WTC11 (cell line): ENCODE measurements at regions not wholly inside any gene's neighbourhood (a gene's known extent, or its start where the extent isn't known, plus 50 kb on each side); places are given as distances from the start of the nearest gene placed in this dataset.

Experiments
- NR3C1 ChIP-seq: sonication (generic); formaldehyde crosslinking; conservative IDR thresholded peaks from 2 replicates; pipeline ENCODE4 v1.8.1; 2023; ENCODE audit warnings: low read depth, mild to moderate bottlenecking, missing genetic modification reagents
- SP1 ChIP-seq: sonication (generic); formaldehyde crosslinking; conservative IDR thresholded peaks from 2 replicates; pipeline ENCODE4 v1.8.1; 2022; ENCODE audit warnings: missing genetic modification reagents
- ZNF121 ChIP-seq: sonication (generic); formaldehyde crosslinking; IDR thresholded peaks from 2 replicates; pipeline ENCODE4 v1.8.0; 2023; ENCODE audit warnings: missing genetic modification reagents
- TF ChIP-seq, protein P1 (sequence below): fragments of 250-450 bp; sonication (Bioruptor Pico); IDR thresholded peaks from 2 replicates; pipeline ENCODE4 v1.9.0; 2021; ENCODE audit warnings: moderate library complexity, mild to moderate bottlenecking, inconsistent platforms, borderline replicate concordance
- TF ChIP-seq, protein P2 (sequence below): sonication (generic); formaldehyde crosslinking; IDR thresholded peaks from 2 replicates; pipeline ENCODE4 v1.8.1; 2023; ENCODE audit warnings: mild to moderate bottlenecking, missing genetic modification reagents, moderate library complexity
- TF ChIP-seq, protein P3 (sequence below): fragments of 200-600 bp; IDR thresholded peaks from 2 replicates; pipeline ENCODE4 v1.8.0; 2022; ENCODE audit warnings: antibody characterized with exemption
- TF ChIP-seq, protein P4 (sequence below): sonication (generic); formaldehyde crosslinking; IDR thresholded peaks from 2 replicates; pipeline ENCODE4 v1.8.1; 2022; ENCODE audit warnings: mild to moderate bottlenecking, moderate library complexity, missing genetic modification reagents
- TF ChIP-seq, protein P5 (sequence below): fragments of 250-450 bp; sonication (Bioruptor Pico); IDR thresholded peaks from 2 replicates; pipeline ENCODE4 v1.9.0; 2021; ENCODE audit warnings: mild to moderate bottlenecking, borderline replicate concordance
- TF ChIP-seq, protein P6 (sequence below): sonication (generic); formaldehyde crosslinking; IDR thresholded peaks from 2 replicates; pipeline ENCODE4 v1.8.1; 2022; ENCODE audit warnings: low read depth, missing genetic modification reagents, borderline replicate concordance

DNA sequence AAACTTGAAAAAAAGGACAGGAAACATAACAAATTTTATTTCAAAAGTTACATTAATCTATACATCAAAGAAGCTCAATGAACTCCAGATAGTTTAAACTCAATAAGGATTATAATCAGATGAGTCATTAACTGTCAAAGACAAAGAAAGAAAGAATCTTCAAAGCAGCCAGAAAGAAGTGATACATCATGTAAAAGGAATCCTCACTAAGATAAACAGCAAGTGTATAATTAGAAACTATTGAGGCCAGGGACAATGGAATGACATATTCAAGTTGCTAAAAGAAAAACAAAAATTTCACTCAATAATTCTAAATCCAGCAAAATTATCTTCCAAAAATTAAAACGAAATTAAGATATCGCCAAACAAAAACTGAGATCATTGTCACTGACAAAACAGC is 161.6 kb upstream of the NWD2 start:
- TF ChIP-seq ZNF121 (no peak), SP1 (CRISPR knock-in tag) (no peak), NR3C1 (CRISPR knock-in tag) (no peak)
- TF ChIP-seq, protein P1, sequence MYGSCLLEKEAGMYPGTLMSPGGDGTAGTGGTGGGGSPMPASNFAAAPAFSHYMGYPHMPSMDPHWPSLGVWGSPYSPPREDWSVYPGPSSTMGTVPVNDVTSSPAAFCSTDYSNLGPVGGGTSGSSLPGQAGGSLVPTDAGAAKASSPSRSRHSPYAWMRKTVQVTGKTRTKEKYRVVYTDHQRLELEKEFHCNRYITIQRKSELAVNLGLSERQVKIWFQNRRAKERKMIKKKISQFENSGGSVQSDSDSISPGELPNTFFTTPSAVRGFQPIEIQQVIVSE (CRISPR knock-in tag): no peak
- TF ChIP-seq, protein P2, sequence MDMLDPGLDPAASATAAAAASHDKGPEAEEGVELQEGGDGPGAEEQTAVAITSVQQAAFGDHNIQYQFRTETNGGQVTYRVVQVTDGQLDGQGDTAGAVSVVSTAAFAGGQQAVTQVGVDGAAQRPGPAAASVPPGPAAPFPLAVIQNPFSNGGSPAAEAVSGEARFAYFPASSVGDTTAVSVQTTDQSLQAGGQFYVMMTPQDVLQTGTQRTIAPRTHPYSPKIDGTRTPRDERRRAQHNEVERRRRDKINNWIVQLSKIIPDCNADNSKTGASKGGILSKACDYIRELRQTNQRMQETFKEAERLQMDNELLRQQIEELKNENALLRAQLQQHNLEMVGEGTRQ (CRISPR knock-in tag): no peak
- TF ChIP-seq, protein P3, sequence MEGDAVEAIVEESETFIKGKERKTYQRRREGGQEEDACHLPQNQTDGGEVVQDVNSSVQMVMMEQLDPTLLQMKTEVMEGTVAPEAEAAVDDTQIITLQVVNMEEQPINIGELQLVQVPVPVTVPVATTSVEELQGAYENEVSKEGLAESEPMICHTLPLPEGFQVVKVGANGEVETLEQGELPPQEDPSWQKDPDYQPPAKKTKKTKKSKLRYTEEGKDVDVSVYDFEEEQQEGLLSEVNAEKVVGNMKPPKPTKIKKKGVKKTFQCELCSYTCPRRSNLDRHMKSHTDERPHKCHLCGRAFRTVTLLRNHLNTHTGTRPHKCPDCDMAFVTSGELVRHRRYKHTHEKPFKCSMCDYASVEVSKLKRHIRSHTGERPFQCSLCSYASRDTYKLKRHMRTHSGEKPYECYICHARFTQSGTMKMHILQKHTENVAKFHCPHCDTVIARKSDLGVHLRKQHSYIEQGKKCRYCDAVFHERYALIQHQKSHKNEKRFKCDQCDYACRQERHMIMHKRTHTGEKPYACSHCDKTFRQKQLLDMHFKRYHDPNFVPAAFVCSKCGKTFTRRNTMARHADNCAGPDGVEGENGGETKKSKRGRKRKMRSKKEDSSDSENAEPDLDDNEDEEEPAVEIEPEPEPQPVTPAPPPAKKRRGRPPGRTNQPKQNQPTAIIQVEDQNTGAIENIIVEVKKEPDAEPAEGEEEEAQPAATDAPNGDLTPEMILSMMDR: no peak
- TF ChIP-seq, protein P4, sequence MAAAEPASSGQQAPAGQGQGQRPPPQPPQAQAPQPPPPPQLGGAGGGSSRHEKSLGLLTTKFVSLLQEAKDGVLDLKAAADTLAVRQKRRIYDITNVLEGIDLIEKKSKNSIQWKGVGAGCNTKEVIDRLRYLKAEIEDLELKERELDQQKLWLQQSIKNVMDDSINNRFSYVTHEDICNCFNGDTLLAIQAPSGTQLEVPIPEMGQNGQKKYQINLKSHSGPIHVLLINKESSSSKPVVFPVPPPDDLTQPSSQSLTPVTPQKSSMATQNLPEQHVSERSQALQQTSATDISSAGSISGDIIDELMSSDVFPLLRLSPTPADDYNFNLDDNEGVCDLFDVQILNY (CRISPR knock-in tag): no peak
- TF ChIP-seq, protein P5, sequence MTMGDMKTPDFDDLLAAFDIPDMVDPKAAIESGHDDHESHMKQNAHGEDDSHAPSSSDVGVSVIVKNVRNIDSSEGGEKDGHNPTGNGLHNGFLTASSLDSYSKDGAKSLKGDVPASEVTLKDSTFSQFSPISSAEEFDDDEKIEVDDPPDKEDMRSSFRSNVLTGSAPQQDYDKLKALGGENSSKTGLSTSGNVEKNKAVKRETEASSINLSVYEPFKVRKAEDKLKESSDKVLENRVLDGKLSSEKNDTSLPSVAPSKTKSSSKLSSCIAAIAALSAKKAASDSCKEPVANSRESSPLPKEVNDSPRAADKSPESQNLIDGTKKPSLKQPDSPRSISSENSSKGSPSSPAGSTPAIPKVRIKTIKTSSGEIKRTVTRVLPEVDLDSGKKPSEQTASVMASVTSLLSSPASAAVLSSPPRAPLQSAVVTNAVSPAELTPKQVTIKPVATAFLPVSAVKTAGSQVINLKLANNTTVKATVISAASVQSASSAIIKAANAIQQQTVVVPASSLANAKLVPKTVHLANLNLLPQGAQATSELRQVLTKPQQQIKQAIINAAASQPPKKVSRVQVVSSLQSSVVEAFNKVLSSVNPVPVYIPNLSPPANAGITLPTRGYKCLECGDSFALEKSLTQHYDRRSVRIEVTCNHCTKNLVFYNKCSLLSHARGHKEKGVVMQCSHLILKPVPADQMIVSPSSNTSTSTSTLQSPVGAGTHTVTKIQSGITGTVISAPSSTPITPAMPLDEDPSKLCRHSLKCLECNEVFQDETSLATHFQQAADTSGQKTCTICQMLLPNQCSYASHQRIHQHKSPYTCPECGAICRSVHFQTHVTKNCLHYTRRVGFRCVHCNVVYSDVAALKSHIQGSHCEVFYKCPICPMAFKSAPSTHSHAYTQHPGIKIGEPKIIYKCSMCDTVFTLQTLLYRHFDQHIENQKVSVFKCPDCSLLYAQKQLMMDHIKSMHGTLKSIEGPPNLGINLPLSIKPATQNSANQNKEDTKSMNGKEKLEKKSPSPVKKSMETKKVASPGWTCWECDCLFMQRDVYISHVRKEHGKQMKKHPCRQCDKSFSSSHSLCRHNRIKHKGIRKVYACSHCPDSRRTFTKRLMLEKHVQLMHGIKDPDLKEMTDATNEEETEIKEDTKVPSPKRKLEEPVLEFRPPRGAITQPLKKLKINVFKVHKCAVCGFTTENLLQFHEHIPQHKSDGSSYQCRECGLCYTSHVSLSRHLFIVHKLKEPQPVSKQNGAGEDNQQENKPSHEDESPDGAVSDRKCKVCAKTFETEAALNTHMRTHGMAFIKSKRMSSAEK (CRISPR knock-in tag): no peak
- TF ChIP-seq, protein P6, sequence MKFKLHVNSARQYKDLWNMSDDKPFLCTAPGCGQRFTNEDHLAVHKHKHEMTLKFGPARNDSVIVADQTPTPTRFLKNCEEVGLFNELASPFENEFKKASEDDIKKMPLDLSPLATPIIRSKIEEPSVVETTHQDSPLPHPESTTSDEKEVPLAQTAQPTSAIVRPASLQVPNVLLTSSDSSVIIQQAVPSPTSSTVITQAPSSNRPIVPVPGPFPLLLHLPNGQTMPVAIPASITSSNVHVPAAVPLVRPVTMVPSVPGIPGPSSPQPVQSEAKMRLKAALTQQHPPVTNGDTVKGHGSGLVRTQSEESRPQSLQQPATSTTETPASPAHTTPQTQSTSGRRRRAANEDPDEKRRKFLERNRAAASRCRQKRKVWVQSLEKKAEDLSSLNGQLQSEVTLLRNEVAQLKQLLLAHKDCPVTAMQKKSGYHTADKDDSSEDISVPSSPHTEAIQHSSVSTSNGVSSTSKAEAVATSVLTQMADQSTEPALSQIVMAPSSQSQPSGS (CRISPR knock-in tag): no peak
